IMR-90 (cell line): ENCODE measurements at regions not wholly inside any gene's neighbourhood (a gene's known extent, or its start where the extent isn't known, plus 50 kb on each side); places are given as distances from the start of the nearest gene placed in this dataset.

ENCODE experiments used
- ATAC-seq: fragments of 200-7000 bp; cut with Tn5 transposase; 2 replicates; pipeline ENCODE4 v1.9.1; 2020; ENCODE audit warnings: low read depth, mild to moderate bottlenecking, moderate library complexity
- BruUV-seq: library from RNA; stranded (reverse); fragments of 400-500 nt; replicated peaks from 2 replicates; lab custom pipeline; 2021; lab: Mats Ljungman, UMichigan
- CTCF ChIA-PET: fragments of 300-600 bp; formaldehyde crosslinking; extraction: SDS; loops from one replicate; lab custom pipeline; 2021; ENCODE audit warnings: antibody characterized with exemption; lab: Yijun Ruan, JAX
- POLR2A ChIA-PET: fragments of 300-600 bp; sonication (Branson Sonifier 250); formaldehyde crosslinking; loops from one replicate; lab custom pipeline; 2022; ENCODE audit warnings: antibody characterized with exemption; ENCODE audit not compliant: unreplicated experiment; lab: Charles Lee
- DNase-seq: peaks from one replicate; pipeline ENCODE4 v3.0.0; 2013
- H2AFZ ChIP-seq: replicated peaks from 2 replicates; pipeline ENCODE3; 2013; ENCODE audit warnings: low read length, mild to moderate bottlenecking; ENCODE audit not compliant: poor library complexity
- H2AK5ac ChIP-seq: 2 replicates; pipeline ENCODE4 v1.6.1; 2013; ENCODE audit warnings: low read depth, low read length, inconsistent platforms
- H2AK9ac ChIP-seq: replicated peaks from 2 replicates; pipeline ENCODE3; 2013; ENCODE audit warnings: mild to moderate bottlenecking, low read depth, low read length, moderate library complexity; ENCODE audit not compliant: poor library complexity
- H2BK120ac ChIP-seq: 2 replicates; pipeline ENCODE4 v1.6.1; 2013; ENCODE audit warnings: low read depth, low read length, inconsistent platforms
- H2BK15ac ChIP-seq: 3 replicates; pipeline ENCODE4 v1.6.1; 2013; ENCODE audit warnings: low read depth, low read length, inconsistent platforms
- H2BK20ac ChIP-seq: 2 replicates; pipeline ENCODE4 v1.6.1; 2013; ENCODE audit warnings: low read depth, mild to moderate bottlenecking, inconsistent platforms, low read length, moderate library complexity
- H2BK5ac ChIP-seq: 2 replicates; pipeline ENCODE4 v1.6.1; 2013; ENCODE audit warnings: mild to moderate bottlenecking, low read depth, low read length, inconsistent platforms; ENCODE audit not compliant: poor library complexity, severe bottlenecking
- H3K14ac ChIP-seq: replicated peaks from 2 replicates; pipeline ENCODE4 v1.6.1; 2013; ENCODE audit warnings: low read depth, low read length, inconsistent platforms
- H3K18ac ChIP-seq: 2 replicates; pipeline ENCODE4 v1.6.1; 2013; ENCODE audit warnings: low read depth, low read length, control low read depth
- H3K23ac ChIP-seq: 2 replicates; pipeline ENCODE4 v1.6.1; 2013; ENCODE audit warnings: low read depth, low read length, inconsistent platforms
- H3K27ac ChIP-seq: 2 replicates; pipeline ENCODE4 v1.5.1; 2013; ENCODE audit warnings: mild to moderate bottlenecking, control low read depth, low read length; ENCODE audit not compliant: insufficient read depth
- H3K27me3 ChIP-seq: 2 replicates; pipeline ENCODE4 v1.6.1; 2013; ENCODE audit warnings: low read length; ENCODE audit not compliant: control insufficient read depth, insufficient read depth
- H3K36me3 ChIP-seq: 2 replicates; pipeline ENCODE4 v1.6.1; 2013; ENCODE audit warnings: low read length, mixed read lengths; ENCODE audit not compliant: control insufficient read depth, insufficient read depth
- H3K4ac ChIP-seq: 2 replicates; pipeline ENCODE4 v1.6.1; 2013; ENCODE audit warnings: low read depth, low read length, inconsistent platforms
- H3K4me1 ChIP-seq: 2 replicates; pipeline ENCODE4 v1.6.1; 2013; ENCODE audit warnings: low read length, mixed read lengths; ENCODE audit not compliant: control insufficient read depth, insufficient read depth
- H3K4me2 ChIP-seq: 2 replicates; pipeline ENCODE4 v1.6.1; 2013; ENCODE audit warnings: low read depth, mild to moderate bottlenecking, control low read depth, low read length, moderate library complexity
- H3K4me3 ChIP-seq: 2 replicates; pipeline ENCODE4 v1.5.1; 2013; ENCODE audit warnings: low read depth, mild to moderate bottlenecking, control low read depth, low read length, moderate library complexity; ENCODE audit not compliant: insufficient read depth
- H3K56ac ChIP-seq: 2 replicates; pipeline ENCODE4 v1.6.1; 2013; ENCODE audit warnings: low read length, inconsistent platforms; ENCODE audit not compliant: insufficient read depth; ENCODE audit errors: extremely low read depth
- H3K79me1 ChIP-seq, 2 experiments: 2 replicates each; pipeline ENCODE4 v1.6.1; 2013; ENCODE audit warnings: low read length in 2 of 2, inconsistent platforms in 1 of 2, low read depth in 1 of 2
- H3K9ac ChIP-seq: 2 replicates; pipeline ENCODE4 v1.6.1; 2013; ENCODE audit warnings: low read depth, low read length, control low read depth
- H3K9me1 ChIP-seq: 2 replicates; pipeline ENCODE4 v1.6.1; 2013; ENCODE audit warnings: low read length, inconsistent platforms; ENCODE audit not compliant: insufficient read depth
- H3K9me3 ChIP-seq: 2 replicates; pipeline ENCODE4 v1.6.1; 2013; ENCODE audit warnings: low read length; ENCODE audit not compliant: control insufficient read depth, insufficient read depth
- H4K20me1 ChIP-seq: 2 replicates; pipeline ENCODE4 v1.6.1; 2013; ENCODE audit warnings: low read length, inconsistent platforms; ENCODE audit not compliant: insufficient read depth
- H4K5ac ChIP-seq: 2 replicates; pipeline ENCODE4 v1.6.1; 2013; ENCODE audit warnings: mild to moderate bottlenecking, low read depth, low read length, control low read depth
- H4K8ac ChIP-seq, 2 experiments: 2 replicates each; pipeline ENCODE4 v1.6.1; 2013; ENCODE audit warnings: low read depth in 2 of 2, low read length in 2 of 2, control low read depth in 1 of 2, inconsistent platforms in 1 of 2
- H4K91ac ChIP-seq: 2 replicates; pipeline ENCODE4 v1.6.1; 2013; ENCODE audit warnings: low read depth, low read length, inconsistent platforms; ENCODE audit not compliant: insufficient read depth
- BHLHE40 ChIP-seq: fragments of 150-350 bp; IDR thresholded peaks from 2 replicates; pipeline ENCODE4 v1.6.1; 2016; ENCODE audit warnings: mild to moderate bottlenecking, low read depth, low read length
- CEBPB ChIP-seq: IDR thresholded peaks from 2 replicates; pipeline ENCODE4 v1.6.1; 2012; ENCODE audit warnings: low read depth, low read length, improper control_type of control experiment
- CHD1 ChIP-seq: IDR thresholded peaks from 2 replicates; pipeline ENCODE4 v1.6.1; 2012; ENCODE audit warnings: low read depth, low read length, improper control_type of control experiment
- FOS ChIP-seq: fragments of 150-350 bp; IDR thresholded peaks from 2 replicates; pipeline ENCODE4 v1.6.1; 2016; ENCODE audit warnings: low read depth, low read length
- MAFK ChIP-seq: IDR thresholded peaks from 2 replicates; pipeline ENCODE4 v1.6.1; 2012; ENCODE audit warnings: low read depth, low read length, improper control_type of control experiment
- MAZ ChIP-seq: IDR thresholded peaks from 2 replicates; pipeline ENCODE4 v1.6.1; 2012; ENCODE audit warnings: low read depth, mild to moderate bottlenecking, low read length, improper control_type of control experiment, moderate library complexity, borderline replicate concordance
- MXI1 ChIP-seq: IDR thresholded peaks from 2 replicates; pipeline ENCODE4 v1.6.1; 2012; ENCODE audit warnings: low read depth, mild to moderate bottlenecking, low read length, moderate library complexity, borderline replicate concordance
- NFE2L2 ChIP-seq: fragments of 150-350 bp; IDR thresholded peaks from 2 replicates; pipeline ENCODE4 v1.6.1; 2016; ENCODE audit warnings: low read depth, mild to moderate bottlenecking, low read length
- POLR2A ChIP-seq: IDR thresholded peaks from 2 replicates; pipeline ENCODE4 v1.6.1; 2012; ENCODE audit warnings: mild to moderate bottlenecking, low read depth, low read length
- RAD21 ChIP-seq: IDR thresholded peaks from 2 replicates; pipeline ENCODE4 v1.6.1; 2012; ENCODE audit warnings: low read length, improper control_type of control experiment
- RCOR1 ChIP-seq: IDR thresholded peaks from 2 replicates; pipeline ENCODE4 v1.6.1; 2012; ENCODE audit warnings: mild to moderate bottlenecking, low read length, improper control_type of control experiment; ENCODE audit not compliant: insufficient replicate concordance
- RFX5 ChIP-seq: IDR thresholded peaks from 2 replicates; pipeline ENCODE4 v1.8.0; 2012; ENCODE audit warnings: low read depth, mild to moderate bottlenecking, low read length, moderate library complexity
- SMC3 ChIP-seq: fragments of 150-350 bp; IDR thresholded peaks from 2 replicates; pipeline ENCODE4 v1.6.1; 2016; ENCODE audit warnings: low read depth, mild to moderate bottlenecking, antibody characterized with exemption, low read length, moderate library complexity
- WGBS, 2 experiments: methylation state at CpG; one replicate each; pipeline versions ENCODE4 v1.1.5 to v1.1.7; 2013; ENCODE audit warnings: missing lambda C conversion rate in 2 of 2; ENCODE audit not compliant: insufficient read length in 1 of 2; ENCODE audit errors: extremely low coverage in 2 of 2; 5-methylcytosine and 5-hydroxymethylcytosine counted together
- dilution Hi-C: fragments of 300-500 bp; cut with HindIII; formaldehyde crosslinking; loops from one replicate; pipeline ENCODE4 v1.14.3; 2018; ENCODE audit warnings: low sequenced_read_pairs; ENCODE audit not compliant: unreplicated experiment
- in situ Hi-C: fragments of 300-500 bp; cut with MboI; formaldehyde crosslinking; loops from 3 replicates; pipeline ENCODE4 v1.14.3; 2019; ENCODE audit warnings: low sequenced_read_pairs, inconsistent platforms, mixed read lengths
- intact Hi-C: fragments of 100-400 bp; cut with micrococcal nuclease; formaldehyde crosslinking; loops from 2 replicates; pipeline ENCODE4 v1.10.0; 2022
- TF ChIP-seq, protein P1 (sequence below): conservative IDR thresholded peaks from 2 replicates; pipeline ENCODE4 v1.5.1; 2012; ENCODE audit warnings: mild to moderate bottlenecking, low read depth, low read length, improper control_type of control experiment
- TF ChIP-seq, protein P2 (sequence below): fragments of 150-350 bp; IDR thresholded peaks from 2 replicates; pipeline ENCODE4 v1.6.1; 2016; ENCODE audit warnings: low read depth, mild to moderate bottlenecking, low read length, moderate library complexity, borderline replicate concordance
- TF ChIP-seq, protein P3 (sequence below): fragments of 150-350 bp; IDR thresholded peaks from 2 replicates; pipeline ENCODE4 v1.6.1; 2017; ENCODE audit warnings: mild to moderate bottlenecking, antibody characterized with exemption, low read length, low read depth

DNA sequence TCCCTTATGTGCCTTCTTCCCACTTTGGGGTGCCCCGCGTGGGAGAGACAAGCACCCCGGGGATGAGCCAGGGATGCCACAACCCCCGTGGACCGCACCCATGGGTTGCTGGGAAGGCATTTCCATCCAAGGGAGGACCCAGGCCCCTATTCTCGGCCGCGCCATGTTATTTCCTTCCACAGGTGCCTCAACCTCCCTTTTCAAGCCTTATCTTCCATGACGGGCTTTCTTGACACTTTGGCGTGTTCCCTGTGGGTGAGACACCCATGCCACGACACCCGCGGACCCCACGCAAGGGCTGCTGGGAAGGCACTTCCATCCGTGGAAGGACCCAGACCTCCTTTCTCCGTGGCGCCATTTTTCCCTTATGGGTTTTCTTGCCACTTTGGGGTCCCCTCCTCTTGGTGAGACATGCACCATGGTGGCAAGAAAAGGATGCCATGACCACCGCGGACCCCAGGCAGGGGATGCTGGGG lies 269.2 kb downstream of the ALG10 start:
- Histone ChIP-seq H3K56ac (no peak overlapping the region), H3K27me3 (no peaks in the 10 kb centered on the region), H3K9me1 (no peaks in the 10 kb centered on the region), H3K4me2 (no peak overlapping the region), H3K79me1 (no peaks in the 10 kb centered on the region), H3K23ac (no peak overlapping the region), H3K9ac (no peak overlapping the region), H4K8ac (no peak overlapping the region), H3K14ac (no peak overlapping the region), H4K5ac (no peak overlapping the region), H3K4me3 (no peak overlapping the region), H4K20me1 (no peaks in the 10 kb centered on the region), H3K18ac (no peak overlapping the region), H3K9me3 (peaks cover 81% of the 10 kb centered on the region), H3K36me3 (no peaks in the 10 kb centered on the region), H2AK9ac (no peak overlapping the region), H3K4ac (no peak overlapping the region), H2BK5ac (no peak overlapping the region), H2BK20ac (no peak overlapping the region), H3K27ac (no peak overlapping the region), H2AK5ac (no peak overlapping the region), H3K4me1 (no peaks in the 10 kb centered on the region), H4K91ac (no peak overlapping the region), H2BK15ac (no peak overlapping the region), H2AFZ (no peak overlapping the region), H2BK120ac (no peak overlapping the region)
- 75% methylated on average over 9 of the region's 19 CpGs; no CpG with 5 or more reads in 1 of the 2 experiments for WGBS, 2 experiments
- intact Hi-C loops (no loop called here), dilution Hi-C loops (no loop called here), in situ Hi-C loops (no loop called here)
- POLR2A ChIA-PET, result no interaction called here
- CTCF ChIA-PET, result no interaction called here
- TF ChIP-seq MAZ (no peak), RCOR1 (no peak), RFX5 (no peak), CHD1 (no peak), BHLHE40 (no peak), MAFK (no peak), RAD21 (no peak), MXI1 (no peak), CEBPB (no peak), FOS (no peak), POLR2A (no peak), SMC3 (no peak), NFE2L2 (no peak)
- TF ChIP-seq, protein P1, sequence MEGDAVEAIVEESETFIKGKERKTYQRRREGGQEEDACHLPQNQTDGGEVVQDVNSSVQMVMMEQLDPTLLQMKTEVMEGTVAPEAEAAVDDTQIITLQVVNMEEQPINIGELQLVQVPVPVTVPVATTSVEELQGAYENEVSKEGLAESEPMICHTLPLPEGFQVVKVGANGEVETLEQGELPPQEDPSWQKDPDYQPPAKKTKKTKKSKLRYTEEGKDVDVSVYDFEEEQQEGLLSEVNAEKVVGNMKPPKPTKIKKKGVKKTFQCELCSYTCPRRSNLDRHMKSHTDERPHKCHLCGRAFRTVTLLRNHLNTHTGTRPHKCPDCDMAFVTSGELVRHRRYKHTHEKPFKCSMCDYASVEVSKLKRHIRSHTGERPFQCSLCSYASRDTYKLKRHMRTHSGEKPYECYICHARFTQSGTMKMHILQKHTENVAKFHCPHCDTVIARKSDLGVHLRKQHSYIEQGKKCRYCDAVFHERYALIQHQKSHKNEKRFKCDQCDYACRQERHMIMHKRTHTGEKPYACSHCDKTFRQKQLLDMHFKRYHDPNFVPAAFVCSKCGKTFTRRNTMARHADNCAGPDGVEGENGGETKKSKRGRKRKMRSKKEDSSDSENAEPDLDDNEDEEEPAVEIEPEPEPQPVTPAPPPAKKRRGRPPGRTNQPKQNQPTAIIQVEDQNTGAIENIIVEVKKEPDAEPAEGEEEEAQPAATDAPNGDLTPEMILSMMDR, result no peak
- TF ChIP-seq, protein P2, sequence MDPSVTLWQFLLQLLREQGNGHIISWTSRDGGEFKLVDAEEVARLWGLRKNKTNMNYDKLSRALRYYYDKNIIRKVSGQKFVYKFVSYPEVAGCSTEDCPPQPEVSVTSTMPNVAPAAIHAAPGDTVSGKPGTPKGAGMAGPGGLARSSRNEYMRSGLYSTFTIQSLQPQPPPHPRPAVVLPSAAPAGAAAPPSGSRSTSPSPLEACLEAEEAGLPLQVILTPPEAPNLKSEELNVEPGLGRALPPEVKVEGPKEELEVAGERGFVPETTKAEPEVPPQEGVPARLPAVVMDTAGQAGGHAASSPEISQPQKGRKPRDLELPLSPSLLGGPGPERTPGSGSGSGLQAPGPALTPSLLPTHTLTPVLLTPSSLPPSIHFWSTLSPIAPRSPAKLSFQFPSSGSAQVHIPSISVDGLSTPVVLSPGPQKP, result no peak
- TF ChIP-seq, protein P3, sequence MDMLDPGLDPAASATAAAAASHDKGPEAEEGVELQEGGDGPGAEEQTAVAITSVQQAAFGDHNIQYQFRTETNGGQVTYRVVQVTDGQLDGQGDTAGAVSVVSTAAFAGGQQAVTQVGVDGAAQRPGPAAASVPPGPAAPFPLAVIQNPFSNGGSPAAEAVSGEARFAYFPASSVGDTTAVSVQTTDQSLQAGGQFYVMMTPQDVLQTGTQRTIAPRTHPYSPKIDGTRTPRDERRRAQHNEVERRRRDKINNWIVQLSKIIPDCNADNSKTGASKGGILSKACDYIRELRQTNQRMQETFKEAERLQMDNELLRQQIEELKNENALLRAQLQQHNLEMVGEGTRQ, result no peak
- DNase-seq (no peak), ATAC-seq (no peak)
- no TSS peak for BruUV-seq
